IPS-15b (cell line): ENCODE measurements at regions not wholly inside any gene's neighbourhood (a gene's known extent, or its start where the extent isn't known, plus 50 kb on each side); places are given as distances from the start of the nearest gene placed in this dataset.

Source experiments
- H3K27me3 ChIP-seq: one replicate; pipeline ENCODE4 v1.6.1; 2013; ENCODE audit warnings: low read length; ENCODE audit not compliant: control insufficient read depth, insufficient read depth
- H3K36me3 ChIP-seq: one replicate; pipeline ENCODE4 v1.6.1; 2013; ENCODE audit warnings: low read length; ENCODE audit not compliant: control insufficient read depth, insufficient read depth
- H3K4me1 ChIP-seq: one replicate; pipeline ENCODE4 v1.6.1; 2013; ENCODE audit warnings: mild to moderate bottlenecking, low read length; ENCODE audit not compliant: control insufficient read depth, insufficient read depth
- H3K4me3 ChIP-seq: one replicate; pipeline ENCODE4 v1.5.1; 2013; ENCODE audit warnings: low read depth, low read length
- H3K9ac ChIP-seq: one replicate; pipeline ENCODE4 v1.6.1; 2013; ENCODE audit warnings: low read depth, mild to moderate bottlenecking, low read length
- H3K9me3 ChIP-seq: one replicate; pipeline ENCODE4 v1.6.1; 2013; ENCODE audit warnings: mild to moderate bottlenecking, low read length; ENCODE audit not compliant: control insufficient read depth, insufficient read depth

GRCh38 chr18:2114289-2114688, 457.0 kb downstream of the METTL4 start:
- H3K9me3 ChIP-seq: no peaks in the 10 kb centered on the region
- H3K27me3 ChIP-seq: no peaks in the 10 kb centered on the region
- H3K36me3 ChIP-seq: no peaks in the 10 kb centered on the region
- no peak overlapping the region for H3K9ac ChIP-seq
- H3K4me3 ChIP-seq: no peak overlapping the region
- no peaks in the 10 kb centered on the region for H3K4me1 ChIP-seq

GRCh38 chr18:2114765-2115164, 456.5 kb downstream of the METTL4 start:
- H3K4me3 ChIP-seq: no peak overlapping the region

GRCh38 chr18:2121224-2121623, 450.1 kb downstream of the METTL4 start:
- Histone ChIP-seq H3K9me3 (no peaks in the 10 kb centered on the region), H3K9ac (no peak overlapping the region), H3K4me1 (no peaks in the 10 kb centered on the region), H3K4me3 (no peak overlapping the region), H3K27me3 (no peaks in the 10 kb centered on the region), H3K36me3 (no peaks in the 10 kb centered on the region)

More at GRCh38 chr18:2114765-2115164, 456.5 kb downstream of the METTL4 start:
- H3K9me3 ChIP-seq: no peaks in the 10 kb centered on the region
- H3K27me3 ChIP-seq: no peaks in the 10 kb centered on the region
- no peaks in the 10 kb centered on the region for H3K36me3 ChIP-seq
- no peaks in the 10 kb centered on the region for H3K4me1 ChIP-seq
- H3K9ac ChIP-seq: no peak overlapping the region

GRCh38 chr18:2123077-2123476, 448.2 kb downstream of the METTL4 start:
- Histone ChIP-seq H3K36me3 (no peaks in the 10 kb centered on the region), H3K4me1 (no peaks in the 10 kb centered on the region)

GRCh38 chr18:2134364-2134763, 436.9 kb downstream of the METTL4 start:
- no peaks in the 10 kb centered on the region for H3K36me3 ChIP-seq
- H3K4me3 ChIP-seq: no peak overlapping the region
- no peaks in the 10 kb centered on the region for H3K4me1 ChIP-seq
- H3K9ac ChIP-seq: no peak overlapping the region
- H3K9me3 ChIP-seq: no peaks in the 10 kb centered on the region
- H3K27me3 ChIP-seq: no peaks in the 10 kb centered on the region

More at GRCh38 chr18:2123077-2123476, 448.2 kb downstream of the METTL4 start:
- Histone ChIP-seq H3K27me3 (no peaks in the 10 kb centered on the region), H3K9ac (no peak overlapping the region), H3K9me3 (no peaks in the 10 kb centered on the region), H3K4me3 (no peak overlapping the region)

- Histone ChIP-seq H3K4me1 (no peaks in the 10 kb centered on the region), H3K4me3 (no peak overlapping the region), H3K9ac (no peak overlapping the region), H3K9me3 (no peaks in the 10 kb centered on the region), H3K27me3 (no peaks in the 10 kb centered on the region), H3K36me3 (no peaks in the 10 kb centered on the region)
Observed at GRCh38 chr18:2135309-2135708, 436.0 kb downstream of the METTL4 start.

GRCh38 chr18:2138552-2138951, 432.8 kb downstream of the METTL4 start:
- Histone ChIP-seq H3K4me1 (no peaks in the 10 kb centered on the region), H3K27me3 (no peaks in the 10 kb centered on the region), H3K36me3 (no peaks in the 10 kb centered on the region), H3K9ac (no peak overlapping the region), H3K4me3 (no peak overlapping the region), H3K9me3 (no peaks in the 10 kb centered on the region)

- Histone ChIP-seq H3K36me3 (no peaks in the 10 kb centered on the region), H3K9me3 (no peaks in the 10 kb centered on the region), H3K9ac (no peak overlapping the region), H3K4me1 (no peaks in the 10 kb centered on the region), H3K27me3 (no peaks in the 10 kb centered on the region), H3K4me3 (no peak overlapping the region)
Observed at GRCh38 chr18:2139691-2140090, 431.6 kb downstream of the METTL4 start.

GRCh38 chr18:2143636-2144035, 427.7 kb downstream of the METTL4 start:
- no peaks in the 10 kb centered on the region for H3K9me3 ChIP-seq
- no peaks in the 10 kb centered on the region for H3K36me3 ChIP-seq
- no peak overlapping the region for H3K4me3 ChIP-seq
- no peaks in the 10 kb centered on the region for H3K4me1 ChIP-seq
- no peak overlapping the region for H3K9ac ChIP-seq
- H3K27me3 ChIP-seq: no peaks in the 10 kb centered on the region

GRCh38 chr18:2144811-2145210, 426.5 kb downstream of the METTL4 start:
- Histone ChIP-seq H3K27me3 (no peaks in the 10 kb centered on the region), H3K9ac (no peak overlapping the region), H3K9me3 (no peaks in the 10 kb centered on the region), H3K4me3 (no peak overlapping the region), H3K36me3 (no peaks in the 10 kb centered on the region), H3K4me1 (no peaks in the 10 kb centered on the region)

GRCh38 chr18:2146092-2146491, 425.2 kb downstream of the METTL4 start:
- no peaks in the 10 kb centered on the region for H3K27me3 ChIP-seq
- no peak overlapping the region for H3K9ac ChIP-seq
- H3K9me3 ChIP-seq: no peaks in the 10 kb centered on the region
- no peak overlapping the region for H3K4me3 ChIP-seq
- H3K4me1 ChIP-seq: no peaks in the 10 kb centered on the region
- no peaks in the 10 kb centered on the region for H3K36me3 ChIP-seq

- Histone ChIP-seq H3K27me3 (no peaks in the 10 kb centered on the region), H3K9me3 (no peaks in the 10 kb centered on the region), H3K4me1 (no peaks in the 10 kb centered on the region), H3K4me3 (no peak overlapping the region), H3K9ac (no peak overlapping the region), H3K36me3 (no peaks in the 10 kb centered on the region)
Observed at GRCh38 chr18:2146754-2147153, 424.6 kb downstream of the METTL4 start.
